K562 (cell line): ENCODE measurements at regions not wholly inside any gene's neighbourhood (a gene's known extent, or its start where the extent isn't known, plus 50 kb on each side); places are given as distances from the start of the nearest gene placed in this dataset.

ENCODE experiments used
- ATAC-seq: fragments of 200-7000 bp; cut with Tn5 transposase; 3 replicates; pipeline ENCODE4 v1.9.1; 2020; ENCODE audit warnings: moderate library complexity
- BruUV-seq: library from RNA; stranded (reverse); fragments of 400-500 nt; replicated peaks from 2 replicates; lab custom pipeline; 2021; lab: Mats Ljungman, UMichigan
- CTCF ChIA-PET: fragments of 300-600 bp; formaldehyde crosslinking; extraction: SDS; loops from one replicate; lab custom pipeline; 2021; ENCODE audit warnings: low intra/inter-chr PET ratio; lab: Yijun Ruan, JAX
- POLR2A ChIA-PET: fragments of 300-600, 350-650 bp; sonication (Branson Sonifier 250); formaldehyde crosslinking; extraction: SDS; loops from one replicate; lab custom pipeline; 2021; ENCODE audit warnings: antibody characterized with exemption, inconsistent platforms; lab: Yijun Ruan, JAX
- DNase-seq, 4 experiments: peaks; one replicate each; pipeline versions ENCODE4 v3.0.0 to v3.0.0-alpha.2; 2011 to 2018; ENCODE audit warnings: low spot score in 3 of 4, mixed read lengths in 3 of 4; ENCODE audit errors: extremely low read depth in 1 of 4
- FAIRE-seq: peaks from 2 replicates; lab custom pipeline; 2011; peaks lifted over from hg19 to GRCh38; lab: Jason Lieb, UNC
- H2AFZ ChIP-seq: 2 replicates; pipeline ENCODE4 v1.6.0; 2011; ENCODE audit warnings: low read depth, low read length, control low read depth, inconsistent platforms
- H3K27ac ChIP-seq: fragments of 200-600 bp; 3 replicates; pipeline ENCODE4 v1.8.0; 2011; ENCODE audit warnings: low read depth, mild to moderate bottlenecking, control low read depth, inconsistent platforms, low read length, moderate library complexity, mixed read lengths; ENCODE audit errors: extremely low read depth
- H3K27me3 ChIP-seq, 2 experiments: fragments of 300-600 bp in 1 of 2; 2 replicates in 1 of 2; 3 replicates in 1 of 2; pipeline versions ENCODE4 v1.6.0 to v1.8.0; 2011; ENCODE audit warnings: inconsistent platforms in 2 of 2, low read length in 2 of 2, mild to moderate bottlenecking in 1 of 2, mixed read lengths in 1 of 2, moderate library complexity in 1 of 2; ENCODE audit not compliant: control insufficient read depth in 2 of 2, insufficient read depth in 2 of 2
- H3K36me3 ChIP-seq: fragments of 300-600 bp; 3 replicates; pipeline ENCODE4 v1.8.0; 2011; ENCODE audit warnings: mild to moderate bottlenecking, low read length, inconsistent platforms; ENCODE audit not compliant: control insufficient read depth, insufficient read depth
- H3K4me1 ChIP-seq, 2 experiments: fragments of 200-600 bp in 1 of 2; replicated peaks in 1 of 2; 2 replicates in 1 of 2; 3 replicates in 1 of 2; pipeline versions ENCODE4 v1.5.1 to v1.8.0; 2011; ENCODE audit warnings: inconsistent platforms in 2 of 2, low read length in 2 of 2, mild to moderate bottlenecking in 1 of 2, mixed read lengths in 1 of 2, moderate library complexity in 1 of 2; ENCODE audit not compliant: control insufficient read depth in 2 of 2, insufficient read depth in 2 of 2
- H3K4me2 ChIP-seq: 2 replicates; pipeline ENCODE4 v1.6.1; 2011; ENCODE audit warnings: low read length, control low read depth, inconsistent platforms, mixed read lengths; ENCODE audit not compliant: insufficient read depth
- H3K4me3 ChIP-seq: fragments of 200-600 bp; sonication (generic), shearing (Covaris generic); 2 replicates; pipeline ENCODE4 v1.5.1; 2016; ENCODE audit warnings: control low read depth, inconsistent platforms
- H3K79me2 ChIP-seq: fragments of 200-600 bp; 3 replicates; pipeline ENCODE4 v1.8.0; 2011; ENCODE audit warnings: low read length, inconsistent platforms; ENCODE audit not compliant: control insufficient read depth, insufficient read depth
- H3K9ac ChIP-seq, 2 experiments: 2 replicates each; pipeline versions ENCODE4 v1.6.0 to v1.6.1; 2011; ENCODE audit warnings: low read depth in 2 of 2, low read length in 2 of 2, control low read depth in 1 of 2, inconsistent platforms in 1 of 2, mild to moderate bottlenecking in 1 of 2, mixed read lengths in 1 of 2; ENCODE audit not compliant: insufficient read depth in 1 of 2
- H3K9me1 ChIP-seq: one replicate; pipeline ENCODE4 v1.6.0; 2011; ENCODE audit warnings: inconsistent platforms, mild to moderate bottlenecking, low read length, moderate library complexity; ENCODE audit not compliant: control insufficient read depth, insufficient read depth
- H3K9me3 ChIP-seq: replicated peaks from 2 replicates; pipeline ENCODE4 v1.5.1; 2011; ENCODE audit warnings: low read depth, low read length, inconsistent platforms; ENCODE audit not compliant: control insufficient read depth, insufficient read depth
- H4K20me1 ChIP-seq: replicated peaks from 2 replicates; pipeline ENCODE4 v1.6.1; 2011; ENCODE audit warnings: low read length, inconsistent platforms, mixed read lengths; ENCODE audit not compliant: control insufficient read depth, insufficient read depth
- EP300 ChIP-seq: IDR thresholded peaks from 2 replicates; pipeline ENCODE4 v1.6.1; 2012; ENCODE audit warnings: low read length, improper control_type of control experiment
- GTF2E2 ChIP-seq: fragments of 200-800 bp; sonication (Bioruptor generic); IDR thresholded peaks from 2 replicates; pipeline ENCODE4 v1.6.1; 2016; ENCODE audit warnings: missing genetic modification characterization, missing compliant biosample characterization
- IFI16 ChIP-seq: fragments of 250-450 bp; sonication (Bioruptor Pico); IDR thresholded peaks from 2 replicates; pipeline ENCODE4 v2.1.2; 2022; ENCODE audit warnings: mild to moderate bottlenecking, inconsistent platforms
- PKNOX1 ChIP-seq: fragments of 450-650 bp; IDR thresholded peaks from 2 replicates; pipeline ENCODE4 v1.6.1; 2016
- POLR2H ChIP-seq: IDR thresholded peaks from 2 replicates; pipeline ENCODE4 v1.6.1; 2016; ENCODE audit warnings: missing genetic modification characterization, low read depth, mild to moderate bottlenecking, control low read depth, missing compliant biosample characterization, moderate library complexity
- RAD21 ChIP-seq, 2 experiments: fragments of 250-450 bp in 1 of 2; fragments of 450-650 bp in 1 of 2; sonication (Bioruptor Pico) in 1 of 2; formaldehyde crosslinking in 1 of 2; IDR thresholded peaks in 1 of 2; conservative IDR thresholded peaks in 1 of 2; 2 replicates each; pipeline versions ENCODE4 v1.4.0 to v1.8.0; 2020 to 2022; ENCODE audit warnings: mild to moderate bottlenecking in 2 of 2, moderate library complexity in 1 of 2
- RFX1 ChIP-seq: fragments of 450-650 bp; IDR thresholded peaks from 2 replicates; pipeline ENCODE4 v1.6.1; 2016; ENCODE audit warnings: mild to moderate bottlenecking, moderate library complexity
- SMARCA4 ChIP-seq: fragments of 450-650 bp; IDR thresholded peaks from 2 replicates; pipeline ENCODE4 v1.6.1; 2016
- ZNF436 ChIP-seq: fragments of 250-450, 450-650 bp; sonication (Bioruptor Pico); formaldehyde crosslinking; IDR thresholded peaks from 2 replicates; pipeline ENCODE4 v1.7.0; 2020; ENCODE audit warnings: mild to moderate bottlenecking
- WGBS: fragments of 100-300 bp; shearing (Covaris generic); methylation state at CpG from one replicate; pipeline ENCODE4 v1.1.6; 2016; ENCODE audit warnings: low coverage, mixed read lengths; ENCODE audit not compliant: insufficient coverage; ENCODE audit errors: missing lambda C conversion rate; 5-methylcytosine and 5-hydroxymethylcytosine counted together
- in situ Hi-C: fragments of 300-500 bp; cut with MboI; formaldehyde crosslinking; loops from 4 replicates; pipeline ENCODE4 v1.15.0; 2018; ENCODE audit warnings: inconsistent platforms, mixed read lengths
- intact Hi-C: fragments of 100-400 bp; cut with micrococcal nuclease; formaldehyde crosslinking; loops from 2 replicates; pipeline ENCODE4 v1.14.2; 2022

DNA sequence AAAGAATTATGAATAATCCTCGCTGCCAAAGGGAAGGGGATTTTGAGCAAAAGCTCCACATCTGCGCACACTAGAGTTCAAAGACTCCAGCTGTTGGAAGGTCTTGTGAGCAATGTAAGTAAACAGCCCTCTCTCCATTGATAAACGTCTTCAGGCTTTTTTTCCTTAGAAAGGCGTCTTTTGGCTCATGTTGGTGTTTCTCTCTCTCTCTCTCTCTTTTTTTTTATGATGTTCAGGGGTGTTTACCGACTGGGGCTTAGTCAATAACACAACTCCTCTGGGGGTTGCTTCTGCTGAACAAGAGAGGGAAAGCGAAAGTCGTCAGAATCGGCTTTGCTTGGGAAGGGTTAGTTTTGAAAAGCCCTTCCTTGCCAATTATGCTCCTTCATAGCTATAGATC is 53.2 kb upstream of the C1QTNF7 start:
- ATAC-seq (no peak), DNase-seq (no peak), FAIRE-seq (no peak)
- peaks cover 0 to 5% of the 10 kb centered on the region in 2 experiments; a peak in 2 of 5 replicates for H3K27me3 ChIP-seq
- BruUV-seq = no TSS peak
- H3K4me2 ChIP-seq = no peak overlapping the region
- no peaks in the 10 kb centered on the region for H4K20me1 ChIP-seq
- H3K9ac ChIP-seq = no peak overlapping the region
- no peaks in the 10 kb centered on the region for H3K4me1 ChIP-seq
- TF ChIP-seq POLR2H (no peak), GTF2E2 (tag) (no peak), PKNOX1 (no peak), IFI16 (CRISPR knock-in tag) (no peak), RFX1 (no peak), RAD21 (CRISPR knock-in tag; conservative IDR thresholded peaks at IDR 0.05 in 1 of 2, IDR thresholded peaks at IDR 0.05 in 1 of 2) (no peak), SMARCA4 (no peak), ZNF436 (CRISPR knock-in tag) (no peak), EP300 (no peak)
- H3K79me2 ChIP-seq = no peaks in the 10 kb centered on the region
- CTCF ChIA-PET = no interaction called here
- no peaks in the 10 kb centered on the region for H3K9me3 ChIP-seq
- POLR2A ChIA-PET = no interaction called here
- WGBS = 0% methylated on average over 8 of the region's 8 CpGs
- no peaks in the 10 kb centered on the region for H3K9me1 ChIP-seq
- no peak overlapping the region for H3K27ac ChIP-seq
- H2AFZ ChIP-seq = no peak overlapping the region
- intact Hi-C loops = no loop called here
- no peaks in the 10 kb centered on the region for H3K36me3 ChIP-seq
- in situ Hi-C loops = no loop called here
- no peak overlapping the region for H3K4me3 ChIP-seq
